ENCODE measurements at regions not wholly inside any gene's neighbourhood (a gene's known extent, or its start where the extent isn't known, plus 50 kb on each side); places are given as distances from the start of the nearest gene placed in this dataset.

- TF ChIP-seq CTCF (IDR thresholded peaks at IDR 0.05) (no peak), POLR2A (IDR thresholded peaks at IDR 0.05) (no peak)
These were observed 103.7 kb upstream of the IFNG-AS1 start for GRCh38 chr12:67885375-67886169.
